HL-60/S4 (cell line): ENCODE measurements at regions not wholly inside any gene's neighbourhood (a gene's known extent, or its start where the extent isn't known, plus 50 kb on each side); places are given as distances from the start of the nearest gene placed in this dataset.

Source experiments
- in situ Hi-C: fragments of 300-500 bp; cut with MboI; formaldehyde crosslinking; loops from 2 replicates; pipeline ENCODE4 v1.14.3; 2022; ENCODE audit warnings: low sequenced_read_pairs

- in situ Hi-C loops: no loop called here
Observed at GRCh38 chr11:70643642-70644041, 245.3 kb downstream of the CTTN start.

- in situ Hi-C loops: no loop called here
Observed at GRCh38 chr11:70644343-70645060, 246.2 kb downstream of the CTTN start.

GRCh38 chr11:70645537-70645936 is 247.2 kb downstream of the CTTN start:
- in situ Hi-C loops: no loop called here

GRCh38 chr11:70646272-70647049 is 248.1 kb downstream of the CTTN start:
- in situ Hi-C loops: no loop called here

- in situ Hi-C loops: no loop called here
Observed at GRCh38 chr11:70647188-70648166, 249.1 kb downstream of the CTTN start.

GRCh38 chr11:70650075-70650909 is 252.0 kb downstream of the CTTN start:
- in situ Hi-C loops: no loop called here

- in situ Hi-C loops: no loop called here
Observed at GRCh38 chr11:70651031-70651430, 252.7 kb downstream of the CTTN start.

- in situ Hi-C loops: no loop called here
Observed at GRCh38 chr11:70654016-70654415, 255.7 kb downstream of the CTTN start.

- in situ Hi-C loops: no loop called here
Observed at GRCh38 chr11:70655816-70656215, 257.5 kb downstream of the CTTN start.

- in situ Hi-C loops: no loop called here
Observed at GRCh38 chr11:70656252-70656651, 257.9 kb downstream of the CTTN start.

- in situ Hi-C loops: no loop called here
Observed at GRCh38 chr11:70660059-70660888, 261.9 kb downstream of the CTTN start.

- in situ Hi-C loops: no loop called here
Observed at GRCh38 chr11:70660889-70661197, 262.5 kb downstream of the CTTN start.

GRCh38 chr11:70661761-70662501 is 263.6 kb downstream of the CTTN start:
- in situ Hi-C loops: no loop called here

GRCh38 chr11:70662691-70663098 is 264.4 kb downstream of the CTTN start:
- in situ Hi-C loops: no loop called here

- in situ Hi-C loops: no loop called here
Observed at GRCh38 chr11:70663815-70664214, 265.5 kb downstream of the CTTN start.

- in situ Hi-C loops: no loop called here
Observed at GRCh38 chr11:70666311-70666710, 268.0 kb downstream of the CTTN start.

- in situ Hi-C loops: no loop called here
Observed at GRCh38 chr11:70667767-70668166, 269.4 kb downstream of the CTTN start.

- in situ Hi-C loops: no loop called here
Observed at GRCh38 chr11:70668204-70669202, 270.2 kb downstream of the CTTN start.
